ENCODE measurements at regions not wholly inside any gene's neighbourhood (a gene's known extent, or its start where the extent isn't known, plus 50 kb on each side); places are given as distances from the start of the nearest gene placed in this dataset.
A peak's percentile ranks its signal among the peaks of the same experiment; 100 is the strongest.

DNA sequence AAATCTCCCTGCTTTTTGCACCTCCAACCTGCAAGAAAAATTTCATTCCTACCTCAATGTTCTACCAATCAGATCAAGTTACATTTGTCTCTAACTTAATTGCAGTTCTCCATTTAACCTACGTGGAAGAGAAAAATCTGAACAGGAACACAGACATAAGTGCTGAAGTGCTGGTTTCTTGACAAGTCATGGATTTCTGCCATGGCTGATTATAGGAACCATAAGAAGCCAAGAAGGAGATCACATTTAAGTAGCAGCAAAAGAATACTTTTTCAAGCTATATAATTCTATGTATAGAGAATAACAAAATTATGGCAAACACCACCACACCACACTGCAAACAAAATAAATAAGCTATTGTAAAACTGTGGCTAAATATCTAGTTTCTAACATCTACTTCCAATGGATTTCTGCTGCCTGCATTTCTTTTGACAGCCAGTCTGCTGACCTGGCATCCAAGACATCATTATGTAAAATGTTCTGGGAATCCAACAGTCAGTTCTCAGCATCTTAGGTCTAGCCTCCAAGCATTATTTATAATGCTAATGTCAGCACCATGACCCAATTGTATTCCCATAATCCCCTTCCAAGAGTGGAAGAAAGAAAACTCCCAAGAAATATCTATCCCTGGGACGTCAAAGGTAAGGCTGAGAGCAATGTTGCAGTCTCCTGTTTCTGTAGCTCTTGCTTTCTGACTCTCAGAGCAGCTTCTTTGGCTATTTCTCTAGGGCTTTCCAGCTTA lies 50.8 kb upstream of the GAB1 start:
- Histone ChIP-seq H4K20me1 (replicated peaks in 1 of 2; ENCODE audit: control insufficient read depth in 1 of 2, insufficient read depth in 2 of 2, low read length in 2 of 2) (no peaks in the 10 kb centered on the region), H3K79me2 (ENCODE audit: control insufficient read depth in 1 of 2, insufficient read depth in 2 of 2, low read length in 2 of 2) (no peaks in the 10 kb centered on the region), H3K9ac (replicated peaks in 1 of 4; ENCODE audit: extremely low read depth in 1 of 4, low read depth in 3 of 4, low read length in 3 of 4) (no peak overlapping the region), H2AK5ac (ENCODE audit: low read depth, low read length) (no peak overlapping the region), H2BK20ac (ENCODE audit: low read length) (no peak overlapping the region), H3K9me3 (ENCODE audit: insufficient read depth in 2 of 2, low read depth in 1 of 2, low read length in 1 of 2) (no peaks in the 10 kb centered on the region), H3K18ac (ENCODE audit: extremely low read depth, low read length) (no peak overlapping the region), H3K14ac (ENCODE audit: insufficient read length) (no peak overlapping the region), H3K23me2 (ENCODE audit: low read depth, low read length) (no peaks in the 10 kb centered on the region), H3K27me3 (replicated peaks in 1 of 4; ENCODE audit: control insufficient read depth in 3 of 4, extremely low read depth in 1 of 4, insufficient read depth in 3 of 4, low read length in 3 of 4) (no peaks in the 10 kb centered on the region), H4K8ac (ENCODE audit: extremely low read depth, insufficient read depth, low read length) (no peak overlapping the region), H3K4me3 (ENCODE audit: extremely low read depth in 1 of 4, insufficient read depth in 2 of 4, low read depth in 3 of 4, low read length in 4 of 4) (no peak overlapping the region), H2AFZ (ENCODE audit: low read length) (0 out of 2 replicates have a peak overlapping the region, but pooled peaks have one; percentile 55), H2BK5ac (ENCODE audit: low read depth, low read length) (no peak overlapping the region), H3K23ac (ENCODE audit: insufficient read length) (no peak overlapping the region), H3K36me3 (ENCODE audit: control insufficient read depth in 2 of 4, insufficient read depth in 4 of 4, low read length in 3 of 4) (no peaks in the 10 kb centered on the region), H3K79me1 (ENCODE audit: low read depth, low read length) (no peaks in the 10 kb centered on the region), H3K4me1 (replicated peaks in 1 of 4; ENCODE audit: control insufficient read depth in 3 of 4, insufficient read depth in 4 of 4, low read length in 3 of 4) (peaks cover 0 to 5% (median 3%) of the 10 kb centered on the region in 4 experiments; a peak in 3 of 7 replicates), H2BK15ac (ENCODE audit: low read length) (no peak overlapping the region), H2BK12ac (ENCODE audit: low read depth, low read length) (no peak overlapping the region), H3K56ac (replicated peaks; ENCODE audit: insufficient read length, low read depth, low read length) (no peak overlapping the region), H3K27ac (ENCODE audit: low read depth, low read length) (no peak overlapping the region), H4K5ac (ENCODE audit: insufficient read length, low read depth, low read length) (no peak overlapping the region), H2BK120ac (replicated peaks; ENCODE audit: low read depth, low read length) (no peak overlapping the region), H4K91ac (replicated peaks; ENCODE audit: insufficient read length, low read length) (no peak overlapping the region), H3K4ac (replicated peaks; ENCODE audit: insufficient read length, low read depth, low read length) (no peak overlapping the region), H3K4me2 (ENCODE audit: insufficient read depth in 1 of 2, low read depth in 2 of 2, low read length in 2 of 2) (no peak overlapping the region)
- FAIRE-seq (peak; percentile 24), DNase-seq (ENCODE audit: low read depth in 1 of 2, low spot score in 2 of 2) (no peak)
- CTCF ChIA-PET (ENCODE audit: partially characterized antibody) = interaction anchor here (0.9 to 2.0 kb wide), 2 partner anchors 9 to 47 kb away, joined by 3 to 6 read pairs; no protein-coding TSS in a partner anchor
- WGBS, 2 experiments (ENCODE audit: extremely low coverage in 1 of 2, insufficient coverage in 1 of 2, insufficient read length in 1 of 2, insufficient replicate concordance in 2 of 2, low coverage in 1 of 2, low lambda C conversion rate in 2 of 2, missing lambda C conversion rate in 1 of 2) = 44% methylated on average over 2 of the region's 2 CpGs; no CpG with 5 or more reads in 1 of the 2 experiments
- POLR2A ChIA-PET (ENCODE audit: partially characterized antibody) = no interaction called here
- TF ChIP-seq, protein P1, sequence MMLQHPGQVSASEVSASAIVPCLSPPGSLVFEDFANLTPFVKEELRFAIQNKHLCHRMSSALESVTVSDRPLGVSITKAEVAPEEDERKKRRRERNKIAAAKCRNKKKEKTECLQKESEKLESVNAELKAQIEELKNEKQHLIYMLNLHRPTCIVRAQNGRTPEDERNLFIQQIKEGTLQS (IDR thresholded peaks at IDR 0.05; ENCODE audit: insufficient read depth, low read depth, low read length) = no peak
- no peak for TF ChIP-seq SP2 (IDR thresholded peaks at IDR 0.05; ENCODE audit: low read length)
- TF ChIP-seq TAF1 (IDR thresholded peaks at IDR 0.05; ENCODE audit: low read depth, low read length) = no peak
- TF ChIP-seq EZH2 (IDR thresholded peaks at IDR 0.05; ENCODE audit: low read depth, low read length, severe bottlenecking) = no peak
- TF ChIP-seq JUN (IDR thresholded peaks at IDR 0.05; ENCODE audit: low read depth, low read length) = no peak
- TF ChIP-seq NANOG (IDR thresholded peaks at IDR 0.05; ENCODE audit: insufficient read depth, low read depth, low read length, poor library complexity, severe bottlenecking) = no peak
- TF ChIP-seq CTBP2 (IDR thresholded peaks at IDR 0.05; ENCODE audit: borderline replicate concordance, insufficient read depth, insufficient read length, low read length) = no peak
- TF ChIP-seq KDM4A (IDR thresholded peaks at IDR 0.05; ENCODE audit: low read depth, low read length, severe bottlenecking) = no peak
- TF ChIP-seq SIN3A (conservative IDR thresholded peaks at IDR 0.05 in 1 of 2, IDR thresholded peaks at IDR 0.05 in 1 of 2; ENCODE audit: low read depth in 1 of 2, low read length in 2 of 2) = no peak
